ENCODE measurements at regions not wholly inside any gene's neighbourhood (a gene's known extent, or its start where the extent isn't known, plus 50 kb on each side); places are given as distances from the start of the nearest gene placed in this dataset.

- TF ChIP-seq CTCF (IDR thresholded peaks at IDR 0.05; ENCODE audit: low read depth, low read length), result no peak
- no peak overlapping the region for H3K4me3 ChIP-seq (ENCODE audit: low read depth, low read length)
These were observed 236.1 kb downstream of the C1orf94 start for GRCh38 chr1:34412598-34413370.

GRCh38 chr1:34415140-34415539 is 238.4 kb downstream of the C1orf94 start:
- no peak overlapping the region for H3K4me3 ChIP-seq (ENCODE audit: low read depth, low read length)
- TF ChIP-seq CTCF (IDR thresholded peaks at IDR 0.05; ENCODE audit: low read depth, low read length), result no peak

- TF ChIP-seq CTCF (IDR thresholded peaks at IDR 0.05; ENCODE audit: low read depth, low read length), result no peak
- no peak overlapping the region for H3K4me3 ChIP-seq (ENCODE audit: low read depth, low read length)
These were observed 241.5 kb downstream of the C1orf94 start for GRCh38 chr1:34418166-34418565.

- H3K4me3 ChIP-seq (ENCODE audit: low read depth, low read length), result no peak overlapping the region
- no peak for TF ChIP-seq CTCF (IDR thresholded peaks at IDR 0.05; ENCODE audit: low read depth, low read length)
These were observed 243.0 kb downstream of the C1orf94 start for GRCh38 chr1:34419663-34420136.

- H3K4me3 ChIP-seq (ENCODE audit: low read depth, low read length), result no peak overlapping the region
- no peak for TF ChIP-seq CTCF (IDR thresholded peaks at IDR 0.05; ENCODE audit: low read depth, low read length)
These were observed 248.3 kb downstream of the C1orf94 start for GRCh38 chr1:34425046-34425445.

- no peak for TF ChIP-seq CTCF (IDR thresholded peaks at IDR 0.05; ENCODE audit: low read depth, low read length)
- no peak overlapping the region for H3K4me3 ChIP-seq (ENCODE audit: low read depth, low read length)
These were observed 249.1 kb downstream of the C1orf94 start for GRCh38 chr1:34425785-34426184.

- TF ChIP-seq CTCF (IDR thresholded peaks at IDR 0.05; ENCODE audit: low read depth, low read length), result no peak
- no peak overlapping the region for H3K4me3 ChIP-seq (ENCODE audit: low read depth, low read length)
These were observed 249.7 kb downstream of the C1orf94 start for GRCh38 chr1:34426325-34426896.
